GM06990 (cell line): ENCODE measurements at regions not wholly inside any gene's neighbourhood (a gene's known extent, or its start where the extent isn't known, plus 50 kb on each side); places are given as distances from the start of the nearest gene placed in this dataset.

Experiments
- DNase-seq: peaks from one replicate; pipeline ENCODE4 v3.0.0-alpha.2; 2011; ENCODE audit not compliant: insufficient read length; ENCODE audit errors: extremely low read depth
- H3K27me3 ChIP-seq: replicated peaks from 2 replicates; pipeline ENCODE4 v1.6.0; 2011; ENCODE audit warnings: low read length; ENCODE audit not compliant: control insufficient read depth, insufficient read depth
- H3K36me3 ChIP-seq: 2 replicates; pipeline ENCODE4 v1.5.1; 2011; ENCODE audit warnings: low read length; ENCODE audit not compliant: control insufficient read depth, insufficient read depth
- H3K4me3 ChIP-seq: replicated peaks from 2 replicates; pipeline ENCODE4 v1.5.1; 2011; ENCODE audit warnings: low read depth, mild to moderate bottlenecking, control low read depth, low read length
- TF ChIP-seq, protein P1 (sequence below): IDR thresholded peaks from 2 replicates; pipeline ENCODE4 v1.5.1; 2011; ENCODE audit warnings: low read length, control low read depth, mild to moderate bottlenecking, inconsistent platforms; ENCODE audit not compliant: insufficient read depth, poor library complexity, severe bottlenecking

DNA sequence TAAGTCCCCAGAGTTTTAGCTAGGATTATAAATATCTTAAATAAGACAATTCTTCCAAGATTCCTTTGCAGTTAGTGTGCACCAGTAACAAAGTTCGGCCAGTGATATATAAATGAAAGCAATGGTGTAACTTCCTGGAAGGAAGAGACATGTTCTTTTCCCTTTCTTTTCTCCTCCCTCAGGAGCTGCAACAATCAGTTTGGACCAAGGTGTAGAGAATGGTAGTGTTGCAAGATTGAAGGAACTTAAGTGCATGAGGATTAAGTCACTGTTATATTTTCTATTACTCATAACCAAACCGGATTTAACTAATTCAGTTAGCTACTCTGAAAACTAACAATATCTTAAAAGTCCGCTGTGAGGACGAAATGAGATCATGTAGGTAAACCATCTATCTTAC is 68.9 kb upstream of the KCNJ16 start:
- Histone ChIP-seq H3K27me3 (no peaks in the 10 kb centered on the region), H3K4me3 (no peak overlapping the region), H3K36me3 (no peaks in the 10 kb centered on the region)
- no peak for DNase-seq
- TF ChIP-seq, protein P1, sequence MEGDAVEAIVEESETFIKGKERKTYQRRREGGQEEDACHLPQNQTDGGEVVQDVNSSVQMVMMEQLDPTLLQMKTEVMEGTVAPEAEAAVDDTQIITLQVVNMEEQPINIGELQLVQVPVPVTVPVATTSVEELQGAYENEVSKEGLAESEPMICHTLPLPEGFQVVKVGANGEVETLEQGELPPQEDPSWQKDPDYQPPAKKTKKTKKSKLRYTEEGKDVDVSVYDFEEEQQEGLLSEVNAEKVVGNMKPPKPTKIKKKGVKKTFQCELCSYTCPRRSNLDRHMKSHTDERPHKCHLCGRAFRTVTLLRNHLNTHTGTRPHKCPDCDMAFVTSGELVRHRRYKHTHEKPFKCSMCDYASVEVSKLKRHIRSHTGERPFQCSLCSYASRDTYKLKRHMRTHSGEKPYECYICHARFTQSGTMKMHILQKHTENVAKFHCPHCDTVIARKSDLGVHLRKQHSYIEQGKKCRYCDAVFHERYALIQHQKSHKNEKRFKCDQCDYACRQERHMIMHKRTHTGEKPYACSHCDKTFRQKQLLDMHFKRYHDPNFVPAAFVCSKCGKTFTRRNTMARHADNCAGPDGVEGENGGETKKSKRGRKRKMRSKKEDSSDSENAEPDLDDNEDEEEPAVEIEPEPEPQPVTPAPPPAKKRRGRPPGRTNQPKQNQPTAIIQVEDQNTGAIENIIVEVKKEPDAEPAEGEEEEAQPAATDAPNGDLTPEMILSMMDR, result no peak

DNA sequence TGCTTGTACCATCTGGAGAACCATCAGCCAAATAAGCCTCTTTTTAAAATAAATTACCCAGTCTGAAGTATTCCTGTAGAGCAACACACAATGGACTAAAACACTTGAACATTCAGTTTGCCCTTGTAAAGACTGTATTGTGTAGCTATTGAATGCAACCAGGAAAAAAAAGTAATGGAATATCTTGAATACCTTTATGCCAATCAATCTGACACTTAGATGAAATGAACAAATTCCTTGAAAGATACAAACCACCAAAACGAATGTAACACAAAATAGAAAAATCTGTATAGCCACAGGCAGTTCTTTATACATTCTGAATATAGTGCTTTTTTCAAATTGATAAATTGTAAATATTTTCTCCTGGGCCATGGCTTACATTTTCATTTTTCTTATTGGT is 63.3 kb upstream of the KCNJ16 start:
- no peak overlapping the region for H3K4me3 ChIP-seq
- TF ChIP-seq, protein P1, result no peak

DNA sequence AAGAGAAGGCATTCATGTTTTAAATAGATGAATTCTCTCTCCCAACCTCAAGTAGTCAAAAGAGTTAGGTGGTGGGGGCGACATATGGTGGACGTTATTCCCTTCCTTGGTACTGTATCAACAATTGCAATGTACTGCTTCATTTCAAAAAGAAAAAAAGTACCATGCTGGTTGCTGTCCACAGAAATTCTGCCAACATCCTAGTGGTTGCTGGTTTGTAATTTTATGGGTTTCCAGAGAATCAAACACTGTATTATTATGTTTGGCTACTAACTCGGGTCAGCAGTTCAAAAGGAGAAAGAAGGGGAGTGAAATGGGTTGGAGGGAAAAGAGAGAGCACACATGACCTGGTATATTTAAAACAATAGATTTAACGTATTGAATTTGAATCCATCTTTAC is 61.1 kb upstream of the KCNJ16 start:
- no peak for DNase-seq
- no peaks in the 10 kb centered on the region for H3K36me3 ChIP-seq
- TF ChIP-seq, protein P1, result no peak
- H3K4me3 ChIP-seq, result no peak overlapping the region
- H3K27me3 ChIP-seq, result no peaks in the 10 kb centered on the region

More for the DNA sequence above, 63.3 kb upstream of the KCNJ16 start:
- Histone ChIP-seq H3K27me3 (no peaks in the 10 kb centered on the region), H3K36me3 (no peaks in the 10 kb centered on the region)
- DNase-seq, result no peak

DNA sequence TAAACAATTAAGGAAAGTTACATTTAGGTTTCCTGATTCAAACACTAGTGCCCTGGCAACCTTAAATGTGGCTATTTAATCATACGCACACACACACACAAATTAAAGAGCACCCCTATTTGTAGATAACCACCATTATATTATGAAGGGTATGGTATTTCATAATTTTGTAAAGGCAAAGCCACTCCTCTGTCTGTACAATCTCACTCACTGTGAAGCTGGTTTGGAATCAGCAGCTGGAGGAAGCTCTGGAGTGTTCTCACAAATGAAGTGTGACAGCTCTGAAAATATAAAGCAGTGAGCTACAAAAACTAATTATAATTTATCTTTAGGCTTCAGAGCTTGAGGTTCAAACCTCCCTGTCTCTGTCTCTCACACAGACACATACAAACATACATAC is 57.9 kb upstream of the KCNJ16 start:
- Histone ChIP-seq H3K36me3 (no peaks in the 10 kb centered on the region), H3K27me3 (no peaks in the 10 kb centered on the region), H3K4me3 (no peak overlapping the region)
- TF ChIP-seq, protein P1, result no peak
- no peak for DNase-seq

DNA sequence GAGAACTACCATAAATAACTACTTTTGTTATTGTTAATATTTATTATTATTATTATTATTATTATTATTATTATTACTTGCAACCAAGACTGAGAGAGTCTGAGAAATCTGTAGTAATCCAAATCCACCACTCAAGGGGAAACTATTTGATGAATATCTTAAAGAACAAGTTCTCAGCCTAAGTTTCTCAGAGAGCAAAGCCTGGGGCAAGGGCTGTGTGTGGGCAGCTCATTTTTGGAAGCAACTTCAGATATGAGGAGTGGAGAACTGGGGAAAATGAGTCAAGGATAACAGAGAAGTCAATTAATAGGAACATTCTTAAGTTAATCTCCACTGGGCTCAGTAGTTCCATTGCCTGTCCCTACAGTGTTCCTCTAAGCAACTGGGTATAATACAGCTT is 57.1 kb upstream of the KCNJ16 start:
- Histone ChIP-seq H3K27me3 (no peaks in the 10 kb centered on the region), H3K36me3 (no peaks in the 10 kb centered on the region), H3K4me3 (no peak overlapping the region)
- TF ChIP-seq, protein P1, result no peak
- DNase-seq, result no peak

DNA sequence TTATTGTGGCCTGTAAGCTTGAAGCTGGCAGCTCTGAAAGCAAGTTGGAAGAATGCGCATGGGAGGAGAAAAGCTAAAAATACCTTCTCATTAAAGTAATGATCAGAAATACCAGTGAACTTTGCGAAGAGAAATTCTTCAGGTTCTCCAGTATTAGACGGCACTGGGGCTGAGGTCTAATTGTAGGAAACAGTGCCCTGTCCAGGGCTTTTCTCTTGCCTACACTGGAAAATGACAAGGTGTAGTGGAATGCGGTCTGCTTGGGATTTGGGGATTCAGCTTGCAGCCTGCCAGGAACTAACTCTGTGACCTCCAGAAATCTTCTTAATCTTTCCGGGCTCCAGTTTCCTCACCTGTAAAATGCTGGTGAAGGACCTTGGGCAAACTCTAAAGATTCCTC is 53.3 kb upstream of the KCNJ16 start:
- H3K36me3 ChIP-seq, result no peaks in the 10 kb centered on the region
- no peaks in the 10 kb centered on the region for H3K27me3 ChIP-seq
- TF ChIP-seq, protein P1, result no peak
- no peak overlapping the region for H3K4me3 ChIP-seq
- no peak for DNase-seq
